Tibial artery (tissue), 4 donors: ENCODE measurements at regions not wholly inside any gene's neighbourhood (a gene's known extent, or its start where the extent isn't known, plus 50 kb on each side); places are given as distances from the start of the nearest gene placed in this dataset.

Experiments used
- DNase-seq, 2 donors: peaks; one replicate each; pipeline ENCODE4 v3.0.0-alpha.2; 2019
- H3K27ac ChIP-seq, 2 donors: fragments of 200-600 bp; sonication (generic) in 1 of 2; 1 replicate in 1 of 2; 2 replicates in 1 of 2; pipeline ENCODE4 v1.5.1; 2018 to 2019; ENCODE audit warnings: mild to moderate bottlenecking in 1 of 2
- H3K27me3 ChIP-seq, 2 donors: fragments of 200-600 bp; sonication (generic) in 1 of 2; one replicate each; pipeline versions ENCODE4 v1.5.1 to v1.6.0; 2016 to 2019
- H3K36me3 ChIP-seq, 3 donors: fragments of 200-600 bp; sonication (generic) in 2 of 3; one replicate each; pipeline ENCODE4 v1.5.1; 2016 to 2019; ENCODE audit warnings: mild to moderate bottlenecking in 2 of 3
- H3K4me1 ChIP-seq, 4 donors: fragments of 200-600 bp; sonication (generic) in 2 of 4; 1 replicate in 3 of 4; 2 replicates in 1 of 4; pipeline ENCODE4 v1.5.1; 2016 to 2019
- H3K4me3 ChIP-seq, 2 donors: fragments of 200-600 bp; sonication (generic) in 1 of 2; 1 replicate in 1 of 2; 2 replicates in 1 of 2; pipeline ENCODE4 v1.5.1; 2018 to 2019; ENCODE audit warnings: mild to moderate bottlenecking in 2 of 2
- H3K9me3 ChIP-seq, 3 donors: fragments of 200-600 bp; sonication (generic) in 1 of 3; one replicate each; pipeline ENCODE4 v1.5.1; 2016 to 2019
- intact Hi-C: fragments of 100-400 bp; cut with DNase I; formaldehyde crosslinking; loops from one replicate; pipeline ENCODE4 v1.15.0; 2023; ENCODE audit warnings: low total_unique reads
- TF ChIP-seq, protein P1 (sequence below), 2 experiments: fragments of 200-600 bp in 1 of 2; fragments of 450-650 bp in 1 of 2; IDR thresholded peaks; one replicate each; pipeline ENCODE4 v1.5.1; 2017 to 2019; ENCODE audit warnings: antibody characterized with exemption in 2 of 2, mild to moderate bottlenecking in 1 of 2, moderate library complexity in 1 of 2

DNA sequence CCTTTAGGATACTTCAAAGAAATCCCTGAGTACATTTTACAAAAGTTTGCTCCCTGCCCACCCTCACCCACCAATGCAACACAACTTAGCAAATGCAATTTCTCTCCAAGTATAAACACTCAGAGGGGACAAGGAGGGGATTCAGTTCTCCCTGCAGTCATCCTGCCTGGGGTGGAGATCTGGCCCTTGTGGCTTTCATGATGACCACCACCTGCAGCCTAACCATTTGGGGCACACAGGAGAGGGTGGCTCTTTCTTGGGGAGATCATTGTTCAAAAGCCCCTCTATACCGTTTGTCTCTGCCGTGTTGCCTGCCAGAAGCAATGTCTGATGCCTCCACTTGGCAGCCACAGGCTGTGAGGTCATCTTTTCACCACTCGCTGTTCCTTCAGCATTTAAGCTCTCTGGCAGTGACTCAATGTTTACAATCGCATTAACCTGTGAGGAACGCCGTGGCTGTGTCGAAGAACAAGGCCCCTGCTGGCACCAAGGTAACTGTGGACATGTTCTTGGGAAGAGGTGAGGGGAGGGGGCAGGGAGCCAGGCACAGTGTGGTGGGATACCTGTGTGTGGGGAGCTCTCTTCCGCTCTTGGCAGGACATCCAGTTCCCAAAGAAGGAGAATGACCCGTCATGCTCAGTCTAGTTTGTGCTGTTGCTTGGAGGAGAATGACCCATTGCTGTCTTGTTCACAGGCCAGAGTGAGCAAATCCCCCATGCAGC lies 103.9 kb upstream of the DUSP10 start:
- DNase-seq, result peak in 1 of 2 donors; percentile 30
- peaks cover 0 to 16% (median under 1%) of the 10 kb centered on the region in 4 donors for H3K4me1 ChIP-seq
- H3K4me3 ChIP-seq, result no peak overlapping the region
- no peaks in the 10 kb centered on the region for H3K27me3 ChIP-seq
- no peaks in the 10 kb centered on the region for H3K36me3 ChIP-seq
- intact Hi-C loops, result no loop called here
- TF ChIP-seq, protein P1, sequence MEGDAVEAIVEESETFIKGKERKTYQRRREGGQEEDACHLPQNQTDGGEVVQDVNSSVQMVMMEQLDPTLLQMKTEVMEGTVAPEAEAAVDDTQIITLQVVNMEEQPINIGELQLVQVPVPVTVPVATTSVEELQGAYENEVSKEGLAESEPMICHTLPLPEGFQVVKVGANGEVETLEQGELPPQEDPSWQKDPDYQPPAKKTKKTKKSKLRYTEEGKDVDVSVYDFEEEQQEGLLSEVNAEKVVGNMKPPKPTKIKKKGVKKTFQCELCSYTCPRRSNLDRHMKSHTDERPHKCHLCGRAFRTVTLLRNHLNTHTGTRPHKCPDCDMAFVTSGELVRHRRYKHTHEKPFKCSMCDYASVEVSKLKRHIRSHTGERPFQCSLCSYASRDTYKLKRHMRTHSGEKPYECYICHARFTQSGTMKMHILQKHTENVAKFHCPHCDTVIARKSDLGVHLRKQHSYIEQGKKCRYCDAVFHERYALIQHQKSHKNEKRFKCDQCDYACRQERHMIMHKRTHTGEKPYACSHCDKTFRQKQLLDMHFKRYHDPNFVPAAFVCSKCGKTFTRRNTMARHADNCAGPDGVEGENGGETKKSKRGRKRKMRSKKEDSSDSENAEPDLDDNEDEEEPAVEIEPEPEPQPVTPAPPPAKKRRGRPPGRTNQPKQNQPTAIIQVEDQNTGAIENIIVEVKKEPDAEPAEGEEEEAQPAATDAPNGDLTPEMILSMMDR (IDR thresholded peaks at IDR 0.05), result no peak
- peak overlapping the region; percentile 40 to 48 for H3K27ac ChIP-seq
- H3K9me3 ChIP-seq, result no peaks in the 10 kb centered on the region

DNA sequence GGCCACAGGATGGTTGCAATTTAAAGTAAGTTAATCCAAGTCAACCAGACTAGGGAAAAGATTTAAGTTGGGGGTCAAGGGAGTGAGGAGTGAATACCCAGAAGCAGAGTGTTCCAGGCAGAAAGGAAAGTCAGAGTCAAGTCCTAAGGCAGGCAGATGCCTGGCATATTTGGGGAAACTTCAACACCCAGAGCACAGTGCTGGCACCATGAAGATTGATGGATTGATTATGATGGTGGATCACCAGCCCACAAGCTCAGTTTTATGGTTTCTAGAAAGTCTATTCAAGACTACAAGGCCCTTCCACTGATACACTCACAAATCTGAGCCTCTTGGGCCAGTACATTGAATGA lies 100.1 kb upstream of the DUSP10 start:
- peaks cover 0 to 27% (median 3%) of the 10 kb centered on the region in 4 donors for H3K4me1 ChIP-seq
- no peak for DNase-seq
- no peaks in the 10 kb centered on the region for H3K27me3 ChIP-seq
- no peaks in the 10 kb centered on the region for H3K36me3 ChIP-seq
- H3K4me3 ChIP-seq, result no peak overlapping the region
- no peaks in the 10 kb centered on the region for H3K9me3 ChIP-seq
- intact Hi-C loops, result no loop called here
- TF ChIP-seq, protein P1 (IDR thresholded peaks at IDR 0.05), result no peak
- H3K27ac ChIP-seq, result no peak overlapping the region

GRCh38 chr1:221841251-221841982 lies 99.5 kb upstream of the DUSP10 start:
- Histone ChIP-seq H3K27me3 (no peaks in the 10 kb centered on the region), H3K4me1 (peaks cover 0 to 26% (median 3%) of the 10 kb centered on the region in 4 donors), H3K4me3 (no peak overlapping the region), H3K36me3 (no peaks in the 10 kb centered on the region), H3K27ac (peak overlapping the region in 1 of 2 donors; percentile 37), H3K9me3 (no peaks in the 10 kb centered on the region)
- DNase-seq, result no peak
- intact Hi-C loops, result no loop called here
- TF ChIP-seq, protein P1 (IDR thresholded peaks at IDR 0.05), result no peak

GRCh38 chr1:221840511-221841243 lies 98.8 kb upstream of the DUSP10 start:
- TF ChIP-seq, protein P1 (IDR thresholded peaks at IDR 0.05), result no peak
- Histone ChIP-seq H3K27ac (peak overlapping the region; percentile 37 to 55), H3K27me3 (no peaks in the 10 kb centered on the region), H3K9me3 (no peaks in the 10 kb centered on the region), H3K4me1 (peaks cover 0 to 19% (median 3%) of the 10 kb centered on the region in 4 donors), H3K36me3 (no peaks in the 10 kb centered on the region), H3K4me3 (no peak overlapping the region)
- DNase-seq, result peak in 1 of 2 donors; percentile 29
- intact Hi-C loops, result no loop called here

GRCh38 chr1:221839782-221840395 lies 98.0 kb upstream of the DUSP10 start:
- no peaks in the 10 kb centered on the region for H3K27me3 ChIP-seq
- H3K4me1 ChIP-seq, result peaks cover 0 to 17% (median 3%) of the 10 kb centered on the region in 4 donors
- peak; percentile 68 to 88 for DNase-seq
- H3K4me3 ChIP-seq, result no peak overlapping the region
- TF ChIP-seq, protein P1 (IDR thresholded peaks at IDR 0.05), result no peak
- peak overlapping the region; percentile 37 to 55 for H3K27ac ChIP-seq
- H3K9me3 ChIP-seq, result no peaks in the 10 kb centered on the region
- no peaks in the 10 kb centered on the region for H3K36me3 ChIP-seq
- intact Hi-C loops, result no loop called here
